ENCODE measurements at regions not wholly inside any gene's neighbourhood (a gene's known extent, or its start where the extent isn't known, plus 50 kb on each side); places are given as distances from the start of the nearest gene placed in this dataset.

DNA sequence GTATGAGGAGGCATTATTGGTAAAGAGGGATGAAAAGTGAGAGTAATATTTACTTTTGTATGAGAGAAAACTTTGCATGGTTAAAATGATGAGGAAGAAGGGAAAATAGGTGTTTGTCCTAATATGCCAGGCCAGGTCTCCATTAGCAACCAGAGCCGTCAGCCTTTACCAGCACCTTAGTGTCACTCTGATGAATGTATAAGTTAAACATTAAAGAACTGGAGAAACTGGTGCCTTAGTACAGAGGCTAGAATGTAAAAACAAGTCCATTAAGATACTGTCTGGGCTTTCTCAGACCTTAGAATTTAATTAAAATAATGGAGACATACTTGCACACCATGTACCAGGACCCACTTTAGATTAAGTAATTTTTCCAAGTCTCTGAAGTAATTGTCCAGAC, 222.3 kb downstream of the FAM47A start:
- TF ChIP-seq, protein P1, sequence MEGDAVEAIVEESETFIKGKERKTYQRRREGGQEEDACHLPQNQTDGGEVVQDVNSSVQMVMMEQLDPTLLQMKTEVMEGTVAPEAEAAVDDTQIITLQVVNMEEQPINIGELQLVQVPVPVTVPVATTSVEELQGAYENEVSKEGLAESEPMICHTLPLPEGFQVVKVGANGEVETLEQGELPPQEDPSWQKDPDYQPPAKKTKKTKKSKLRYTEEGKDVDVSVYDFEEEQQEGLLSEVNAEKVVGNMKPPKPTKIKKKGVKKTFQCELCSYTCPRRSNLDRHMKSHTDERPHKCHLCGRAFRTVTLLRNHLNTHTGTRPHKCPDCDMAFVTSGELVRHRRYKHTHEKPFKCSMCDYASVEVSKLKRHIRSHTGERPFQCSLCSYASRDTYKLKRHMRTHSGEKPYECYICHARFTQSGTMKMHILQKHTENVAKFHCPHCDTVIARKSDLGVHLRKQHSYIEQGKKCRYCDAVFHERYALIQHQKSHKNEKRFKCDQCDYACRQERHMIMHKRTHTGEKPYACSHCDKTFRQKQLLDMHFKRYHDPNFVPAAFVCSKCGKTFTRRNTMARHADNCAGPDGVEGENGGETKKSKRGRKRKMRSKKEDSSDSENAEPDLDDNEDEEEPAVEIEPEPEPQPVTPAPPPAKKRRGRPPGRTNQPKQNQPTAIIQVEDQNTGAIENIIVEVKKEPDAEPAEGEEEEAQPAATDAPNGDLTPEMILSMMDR (IDR thresholded peaks at IDR 0.05): no peak
- TF ChIP-seq SIN3A (IDR thresholded peaks at IDR 0.05; ENCODE audit: borderline replicate concordance, insufficient read depth, low read depth, low read length) (no peak), POLR2AphosphoS5 (IDR thresholded peaks at IDR 0.05; ENCODE audit: low read depth, low read length) (no peak), TCF7L2 (IDR thresholded peaks at IDR 0.05; ENCODE audit: low read depth, low read length) (no peak)
